ENCODE measurements at regions not wholly inside any gene's neighbourhood (a gene's known extent, or its start where the extent isn't known, plus 50 kb on each side); places are given as distances from the start of the nearest gene placed in this dataset.

DNA sequence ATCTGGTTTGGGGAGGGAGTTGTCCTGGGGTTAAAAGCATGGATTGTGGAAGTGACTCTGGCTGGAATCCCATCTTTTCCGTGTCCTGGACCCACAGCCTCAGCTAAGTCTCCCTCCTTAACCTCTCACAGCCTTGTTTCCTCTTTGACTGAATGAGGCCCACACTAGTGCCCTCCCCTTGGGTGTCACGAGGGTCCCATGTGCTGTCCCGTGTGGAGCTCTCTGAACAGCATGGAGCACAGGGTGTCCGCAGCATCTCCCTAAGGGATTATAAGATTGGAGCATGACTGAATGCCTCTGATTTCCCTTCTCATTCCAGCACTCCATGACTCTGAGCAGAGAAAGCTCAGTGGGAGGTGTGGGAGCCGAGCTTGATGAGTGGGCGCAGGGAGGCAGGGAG is 182.5 kb downstream of the TEX29 start:
- H3K27ac ChIP-seq (ENCODE audit: low read depth, low read length) = no peak overlapping the region
- no peaks in the 10 kb centered on the region for H3K4me1 ChIP-seq (ENCODE audit: insufficient read depth, low read length)
- TF ChIP-seq, protein P1, sequence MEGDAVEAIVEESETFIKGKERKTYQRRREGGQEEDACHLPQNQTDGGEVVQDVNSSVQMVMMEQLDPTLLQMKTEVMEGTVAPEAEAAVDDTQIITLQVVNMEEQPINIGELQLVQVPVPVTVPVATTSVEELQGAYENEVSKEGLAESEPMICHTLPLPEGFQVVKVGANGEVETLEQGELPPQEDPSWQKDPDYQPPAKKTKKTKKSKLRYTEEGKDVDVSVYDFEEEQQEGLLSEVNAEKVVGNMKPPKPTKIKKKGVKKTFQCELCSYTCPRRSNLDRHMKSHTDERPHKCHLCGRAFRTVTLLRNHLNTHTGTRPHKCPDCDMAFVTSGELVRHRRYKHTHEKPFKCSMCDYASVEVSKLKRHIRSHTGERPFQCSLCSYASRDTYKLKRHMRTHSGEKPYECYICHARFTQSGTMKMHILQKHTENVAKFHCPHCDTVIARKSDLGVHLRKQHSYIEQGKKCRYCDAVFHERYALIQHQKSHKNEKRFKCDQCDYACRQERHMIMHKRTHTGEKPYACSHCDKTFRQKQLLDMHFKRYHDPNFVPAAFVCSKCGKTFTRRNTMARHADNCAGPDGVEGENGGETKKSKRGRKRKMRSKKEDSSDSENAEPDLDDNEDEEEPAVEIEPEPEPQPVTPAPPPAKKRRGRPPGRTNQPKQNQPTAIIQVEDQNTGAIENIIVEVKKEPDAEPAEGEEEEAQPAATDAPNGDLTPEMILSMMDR (IDR thresholded peaks at IDR 0.05; ENCODE audit: insufficient read depth, low read depth, low read length) = no peak
- no peak for TF ChIP-seq EZH2 (IDR thresholded peaks at IDR 0.05; ENCODE audit: insufficient read depth, low read length)
- H3K36me3 Mint-ChIP-seq (ENCODE audit: low read depth, unreplicated experiment) = no peaks in the 10 kb centered on the region
- FAIRE-seq = no peak
- no peak overlapping the region for H3K4me3 ChIP-seq (ENCODE audit: insufficient read depth, low read depth, low read length)
- H3K9me3 ChIP-seq (ENCODE audit: insufficient read depth, low read depth, low read length) = no peaks in the 10 kb centered on the region
- no peak overlapping the region for H3K4me3 Mint-ChIP-seq (ENCODE audit: unreplicated experiment)
- no peak overlapping the region for H3K27ac Mint-ChIP-seq (ENCODE audit: unreplicated experiment)
- no peak for DNase-seq (ENCODE audit: low read depth)
- no peak overlapping the region for H3K9ac ChIP-seq (ENCODE audit: low read length)
- H3K27me3 ChIP-seq (ENCODE audit: insufficient read depth, low read length) = no peaks in the 10 kb centered on the region
- H3K4me1 Mint-ChIP-seq (ENCODE audit: low read depth, unreplicated experiment) = peaks cover 3% of the 10 kb centered on the region
- H3K9me3 Mint-ChIP-seq (ENCODE audit: unreplicated experiment) = peaks cover 17% of the 10 kb centered on the region
- H3K4me2 ChIP-seq (ENCODE audit: low read length) = no peak overlapping the region
- no peak overlapping the region for H2AFZ ChIP-seq (ENCODE audit: low read depth, low read length)
- H3K79me2 ChIP-seq (ENCODE audit: insufficient read depth, low read length) = no peaks in the 10 kb centered on the region
- H4K20me1 ChIP-seq (ENCODE audit: insufficient read depth, low read length) = no peaks in the 10 kb centered on the region
- no peaks in the 10 kb centered on the region for H3K36me3 ChIP-seq (ENCODE audit: insufficient read depth, low read length)
- H3K27me3 Mint-ChIP-seq (ENCODE audit: low read depth, unreplicated experiment) = peaks cover 63% of the 10 kb centered on the region

DNA sequence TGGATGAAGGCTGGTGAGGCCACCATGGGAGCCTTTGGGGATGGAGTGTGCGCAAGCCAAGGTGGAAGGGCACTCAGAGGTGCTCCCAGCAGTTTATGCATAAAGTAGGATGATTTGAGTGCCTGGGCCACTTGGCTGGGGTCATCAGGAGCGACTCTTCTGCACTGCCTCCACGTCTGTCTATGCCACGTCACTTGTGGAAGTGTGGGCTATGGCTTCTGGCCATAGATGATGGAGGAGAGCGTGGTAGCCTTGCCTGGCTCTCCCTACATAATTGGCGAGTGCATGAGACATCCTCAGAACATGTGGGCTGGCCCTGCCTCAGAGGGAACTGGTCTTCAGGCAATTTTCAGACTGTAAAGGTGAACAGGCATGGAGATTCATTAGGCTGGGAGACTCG is 182.9 kb downstream of the TEX29 start:
- Mint-ChIP-seq H3K36me3 (ENCODE audit: low read depth, unreplicated experiment) (no peaks in the 10 kb centered on the region), H3K4me3 (ENCODE audit: unreplicated experiment) (no peak overlapping the region), H3K27me3 (ENCODE audit: low read depth, unreplicated experiment) (peaks cover 62% of the 10 kb centered on the region), H3K27ac (ENCODE audit: unreplicated experiment) (no peak overlapping the region), H3K4me1 (ENCODE audit: low read depth, unreplicated experiment) (peaks cover 3% of the 10 kb centered on the region), H3K9me3 (ENCODE audit: unreplicated experiment) (peaks cover 17% of the 10 kb centered on the region)
- no peaks in the 10 kb centered on the region for H3K4me1 ChIP-seq (ENCODE audit: insufficient read depth, low read length)
- no peaks in the 10 kb centered on the region for H3K27me3 ChIP-seq (ENCODE audit: insufficient read depth, low read length)
- H3K79me2 ChIP-seq (ENCODE audit: insufficient read depth, low read length) = no peaks in the 10 kb centered on the region
- no peaks in the 10 kb centered on the region for H3K9me3 ChIP-seq (ENCODE audit: insufficient read depth, low read depth, low read length)
- H3K27ac ChIP-seq (ENCODE audit: low read depth, low read length) = no peak overlapping the region
- no peaks in the 10 kb centered on the region for H3K36me3 ChIP-seq (ENCODE audit: insufficient read depth, low read length)
- H3K9ac ChIP-seq (ENCODE audit: low read length) = no peak overlapping the region
- no peak overlapping the region for H3K4me3 ChIP-seq (ENCODE audit: insufficient read depth, low read depth, low read length)
- TF ChIP-seq, protein P1 (IDR thresholded peaks at IDR 0.05; ENCODE audit: insufficient read depth, low read depth, low read length) = no peak
- no peak for TF ChIP-seq EZH2 (IDR thresholded peaks at IDR 0.05; ENCODE audit: insufficient read depth, low read length)
- H2AFZ ChIP-seq (ENCODE audit: low read depth, low read length) = no peak overlapping the region
- H3K4me2 ChIP-seq (ENCODE audit: low read length) = no peak overlapping the region
- no peaks in the 10 kb centered on the region for H4K20me1 ChIP-seq (ENCODE audit: insufficient read depth, low read length)
- FAIRE-seq (no peak), DNase-seq (ENCODE audit: low read depth) (no peak)

DNA sequence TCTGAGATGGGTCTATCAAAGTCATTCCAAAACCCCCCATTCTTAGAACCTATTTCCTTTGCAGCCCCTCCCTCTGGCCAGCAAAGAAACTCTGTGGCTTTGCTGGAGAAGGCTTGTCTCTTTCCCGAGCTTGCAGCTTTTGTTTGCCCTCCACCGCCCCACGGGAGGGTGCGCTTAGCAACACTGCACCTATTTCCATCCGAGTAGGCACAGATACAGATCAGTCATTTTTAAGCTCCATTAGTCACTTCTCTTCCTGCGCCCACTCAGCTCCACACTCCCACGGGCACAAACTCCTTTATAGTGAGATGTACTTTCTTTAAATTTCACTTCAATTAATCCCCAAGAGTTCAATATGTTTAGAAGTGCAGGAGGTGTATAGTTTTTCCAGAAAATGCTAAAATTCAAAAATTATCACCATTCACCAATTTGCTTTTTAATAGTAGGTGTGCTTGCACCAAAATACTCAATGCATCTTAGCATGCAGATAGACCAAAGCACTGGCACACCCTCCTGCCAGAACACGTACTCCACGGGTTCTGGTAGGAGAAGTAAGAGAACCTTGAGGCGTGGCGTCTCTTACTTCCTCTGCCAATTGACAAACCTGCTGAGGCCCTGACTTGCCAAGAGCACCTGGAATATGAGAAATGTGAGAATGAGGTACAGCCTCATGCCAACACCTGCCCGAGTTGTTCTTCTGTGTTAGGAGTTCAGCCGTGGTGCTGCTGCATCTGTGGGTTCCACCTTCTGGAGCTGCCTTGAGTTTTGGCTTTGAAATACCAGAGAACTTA is 183.7 kb downstream of the TEX29 start:
- H4K20me1 ChIP-seq (ENCODE audit: insufficient read depth, low read length) = no peaks in the 10 kb centered on the region
- H3K27ac ChIP-seq (ENCODE audit: low read depth, low read length) = no peak overlapping the region
- H3K4me1 ChIP-seq (ENCODE audit: insufficient read depth, low read length) = no peaks in the 10 kb centered on the region
- FAIRE-seq (no peak), DNase-seq (ENCODE audit: low read depth) (no peak)
- Mint-ChIP-seq H3K9me3 (ENCODE audit: unreplicated experiment) (peaks cover 17% of the 10 kb centered on the region), H3K4me1 (ENCODE audit: low read depth, unreplicated experiment) (peaks cover 3% of the 10 kb centered on the region), H3K36me3 (ENCODE audit: low read depth, unreplicated experiment) (no peaks in the 10 kb centered on the region), H3K4me3 (ENCODE audit: unreplicated experiment) (no peak overlapping the region), H3K27me3 (ENCODE audit: low read depth, unreplicated experiment) (peaks cover 64% of the 10 kb centered on the region), H3K27ac (ENCODE audit: unreplicated experiment) (no peak overlapping the region)
- no peaks in the 10 kb centered on the region for H3K36me3 ChIP-seq (ENCODE audit: insufficient read depth, low read length)
- TF ChIP-seq, protein P1 (IDR thresholded peaks at IDR 0.05; ENCODE audit: insufficient read depth, low read depth, low read length) = no peak
- no peak for TF ChIP-seq EZH2 (IDR thresholded peaks at IDR 0.05; ENCODE audit: insufficient read depth, low read length)
- no peak overlapping the region for H3K9ac ChIP-seq (ENCODE audit: low read length)
- H3K4me2 ChIP-seq (ENCODE audit: low read length) = no peak overlapping the region
- no peaks in the 10 kb centered on the region for H3K79me2 ChIP-seq (ENCODE audit: insufficient read depth, low read length)
- no peak overlapping the region for H2AFZ ChIP-seq (ENCODE audit: low read depth, low read length)
- no peak overlapping the region for H3K4me3 ChIP-seq (ENCODE audit: insufficient read depth, low read depth, low read length)
- no peaks in the 10 kb centered on the region for H3K27me3 ChIP-seq (ENCODE audit: insufficient read depth, low read length)
- H3K9me3 ChIP-seq (ENCODE audit: insufficient read depth, low read depth, low read length) = no peaks in the 10 kb centered on the region
